ENCODE measurements at regions not wholly inside any gene's neighbourhood (a gene's known extent, or its start where the extent isn't known, plus 50 kb on each side); places are given as distances from the start of the nearest gene placed in this dataset.

DNA sequence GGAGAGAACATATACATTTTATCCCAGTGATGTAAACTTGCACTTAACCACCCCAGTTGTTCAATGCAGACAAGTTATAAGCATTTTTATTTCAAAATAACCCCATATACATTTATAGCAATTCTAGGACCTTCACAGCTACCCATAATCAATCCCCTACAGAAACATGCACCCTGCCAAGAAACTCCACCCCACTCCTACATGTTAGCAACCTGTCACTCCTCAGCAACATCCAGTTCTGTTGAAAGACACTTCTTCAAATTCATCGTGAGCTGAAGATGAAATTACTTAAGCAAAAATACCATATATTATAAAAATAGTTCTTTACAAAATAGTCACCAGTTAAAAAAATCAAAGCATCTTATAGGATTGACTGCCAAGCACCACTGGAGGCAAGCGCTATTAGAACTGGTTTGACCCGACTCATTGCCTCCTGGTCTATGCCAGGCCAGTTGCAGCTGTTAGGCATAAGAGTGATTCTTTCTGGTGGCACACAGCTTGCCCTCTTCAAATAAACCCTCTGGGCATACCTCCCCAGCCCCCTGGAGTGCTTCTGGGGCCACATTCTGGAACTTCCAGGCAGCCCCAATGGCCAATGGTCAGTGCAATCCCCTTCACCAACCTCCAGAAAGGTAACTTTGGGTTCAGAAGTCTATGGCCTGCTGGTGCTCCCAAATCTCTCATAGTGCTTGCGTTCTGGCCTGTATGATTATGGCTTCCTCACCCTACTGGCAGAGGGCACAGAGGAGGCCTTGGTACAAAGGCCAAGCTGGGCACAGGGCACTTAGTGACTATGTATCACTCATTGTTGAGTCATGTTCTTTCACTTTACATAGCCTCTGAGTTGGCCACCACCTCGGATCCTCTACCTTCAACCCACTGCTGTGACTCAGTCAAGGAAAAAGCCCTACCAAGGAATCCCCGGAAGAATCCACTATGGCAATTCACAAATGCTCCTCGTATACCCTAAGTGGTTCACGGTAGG lies 72.2 kb upstream of the RALGPS2 start:
- no TSS peak for BruUV-seq (replicated peaks)
- H3K27me3 Mint-ChIP-seq (ENCODE audit: insufficient read depth, unreplicated experiment) = no peaks in the 10 kb centered on the region
- CTCF ChIA-PET = interaction anchor here (1.0 to 1.3 kb wide), 3 partner anchors 11 to 122 kb away, joined by 4 to 8 read pairs (median 4); no protein-coding TSS in a partner anchor

DNA sequence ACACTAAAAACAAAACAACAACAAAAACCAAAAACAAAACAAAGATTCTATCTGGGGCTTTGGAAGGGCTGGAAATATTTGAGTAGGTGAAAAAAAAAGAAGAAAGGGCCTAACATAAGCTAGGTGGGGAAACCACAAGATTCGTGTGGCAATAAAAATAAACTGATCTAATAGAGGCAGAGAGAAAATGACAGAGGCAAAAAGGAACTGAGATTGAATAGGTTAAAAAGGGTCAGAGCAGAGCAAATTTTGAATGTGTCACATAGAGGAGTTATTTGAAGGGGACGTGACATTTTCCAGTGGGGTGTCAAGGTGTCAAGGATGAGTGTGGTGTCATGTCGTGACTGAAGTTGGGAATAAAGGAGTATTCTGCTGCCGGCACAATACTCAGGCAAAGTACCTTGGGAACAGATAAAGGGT lies 65.2 kb upstream of the RALGPS2 start:
- H3K36me3 Mint-ChIP-seq (ENCODE audit: insufficient read depth, unreplicated experiment) = no peaks in the 10 kb centered on the region
- no peaks in the 10 kb centered on the region for H3K9me3 Mint-ChIP-seq (ENCODE audit: unreplicated experiment)

More for the DNA sequence above, 72.2 kb upstream of the RALGPS2 start:
- intact Hi-C loops (cut with micrococcal nuclease) = no loop called here
- Mint-ChIP-seq H3K4me1 (ENCODE audit: insufficient read depth, unreplicated experiment) (peaks cover 13% of the 10 kb centered on the region), H3K27ac (ENCODE audit: low read depth, unreplicated experiment) (no peak overlapping the region), H3K4me3 (ENCODE audit: unreplicated experiment) (no peak overlapping the region), H3K9me3 (ENCODE audit: unreplicated experiment) (no peaks in the 10 kb centered on the region), H3K36me3 (ENCODE audit: insufficient read depth, unreplicated experiment) (no peaks in the 10 kb centered on the region)
- POLR2A ChIA-PET = interaction anchor here (0.9 to 1.2 kb wide), 3 partner anchors 19 to 74 kb away, joined by 3 read pairs; no protein-coding TSS in a partner anchor
- TF ChIP-seq, protein P1, sequence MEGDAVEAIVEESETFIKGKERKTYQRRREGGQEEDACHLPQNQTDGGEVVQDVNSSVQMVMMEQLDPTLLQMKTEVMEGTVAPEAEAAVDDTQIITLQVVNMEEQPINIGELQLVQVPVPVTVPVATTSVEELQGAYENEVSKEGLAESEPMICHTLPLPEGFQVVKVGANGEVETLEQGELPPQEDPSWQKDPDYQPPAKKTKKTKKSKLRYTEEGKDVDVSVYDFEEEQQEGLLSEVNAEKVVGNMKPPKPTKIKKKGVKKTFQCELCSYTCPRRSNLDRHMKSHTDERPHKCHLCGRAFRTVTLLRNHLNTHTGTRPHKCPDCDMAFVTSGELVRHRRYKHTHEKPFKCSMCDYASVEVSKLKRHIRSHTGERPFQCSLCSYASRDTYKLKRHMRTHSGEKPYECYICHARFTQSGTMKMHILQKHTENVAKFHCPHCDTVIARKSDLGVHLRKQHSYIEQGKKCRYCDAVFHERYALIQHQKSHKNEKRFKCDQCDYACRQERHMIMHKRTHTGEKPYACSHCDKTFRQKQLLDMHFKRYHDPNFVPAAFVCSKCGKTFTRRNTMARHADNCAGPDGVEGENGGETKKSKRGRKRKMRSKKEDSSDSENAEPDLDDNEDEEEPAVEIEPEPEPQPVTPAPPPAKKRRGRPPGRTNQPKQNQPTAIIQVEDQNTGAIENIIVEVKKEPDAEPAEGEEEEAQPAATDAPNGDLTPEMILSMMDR (IDR thresholded peaks at IDR 0.05; ENCODE audit: unreplicated experiment) = no peak
- DNase-seq (ENCODE audit: unreplicated experiment) = peak; percentile 77

DNA sequence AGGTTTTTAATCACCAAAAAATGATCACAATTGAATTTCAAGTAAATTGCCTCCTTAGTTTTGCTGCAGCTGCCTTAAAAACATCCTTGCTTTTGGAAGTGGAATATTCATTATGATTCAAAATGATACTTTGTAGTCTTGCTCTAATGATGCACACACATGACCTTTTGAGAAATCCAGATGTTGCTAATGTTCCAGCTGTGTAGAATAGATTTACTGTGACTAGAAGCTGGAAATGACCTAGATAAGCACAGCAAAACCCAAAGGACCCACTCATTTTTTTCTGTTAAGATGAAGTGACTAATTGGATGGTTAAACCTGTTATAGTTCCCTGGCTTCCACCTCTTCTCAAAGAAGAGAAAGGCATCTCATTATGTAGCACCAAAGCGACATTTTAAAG lies 64.6 kb upstream of the RALGPS2 start:
- Mint-ChIP-seq H3K9me3 (ENCODE audit: unreplicated experiment) (no peaks in the 10 kb centered on the region), H3K4me1 (ENCODE audit: insufficient read depth, unreplicated experiment) (peaks cover 6% of the 10 kb centered on the region), H3K36me3 (ENCODE audit: insufficient read depth, unreplicated experiment) (no peaks in the 10 kb centered on the region), H3K27ac (ENCODE audit: low read depth, unreplicated experiment) (no peak overlapping the region), H3K27me3 (ENCODE audit: insufficient read depth, unreplicated experiment) (no peaks in the 10 kb centered on the region), H3K4me3 (ENCODE audit: unreplicated experiment) (no peak overlapping the region)
- TF ChIP-seq, protein P1 (IDR thresholded peaks at IDR 0.05; ENCODE audit: unreplicated experiment) = no peak
- ChIA-PET CTCF (no interaction called here), POLR2A (no interaction called here)
- DNase-seq (ENCODE audit: unreplicated experiment) = no peak
- BruUV-seq (replicated peaks) = no TSS peak
- intact Hi-C loops (cut with micrococcal nuclease) = no loop called here

More for the DNA sequence above, 65.2 kb upstream of the RALGPS2 start:
- BruUV-seq (replicated peaks) = no TSS peak
- intact Hi-C loops (cut with micrococcal nuclease) = no loop called here
- H3K4me1 Mint-ChIP-seq (ENCODE audit: insufficient read depth, unreplicated experiment) = peaks cover 6% of the 10 kb centered on the region
- POLR2A ChIA-PET = no interaction called here
- H3K27ac Mint-ChIP-seq (ENCODE audit: low read depth, unreplicated experiment) = no peak overlapping the region
- no peak overlapping the region for H3K4me3 Mint-ChIP-seq (ENCODE audit: unreplicated experiment)
- CTCF ChIA-PET = interaction anchor here (0.6 kb wide), 1 partner anchor 612 kb away, joined by 4 read pairs; no protein-coding TSS in a partner anchor
- H3K27me3 Mint-ChIP-seq (ENCODE audit: insufficient read depth, unreplicated experiment) = no peaks in the 10 kb centered on the region
- no peak for DNase-seq (ENCODE audit: unreplicated experiment)
- TF ChIP-seq, protein P1 (IDR thresholded peaks at IDR 0.05; ENCODE audit: unreplicated experiment) = no peak

DNA sequence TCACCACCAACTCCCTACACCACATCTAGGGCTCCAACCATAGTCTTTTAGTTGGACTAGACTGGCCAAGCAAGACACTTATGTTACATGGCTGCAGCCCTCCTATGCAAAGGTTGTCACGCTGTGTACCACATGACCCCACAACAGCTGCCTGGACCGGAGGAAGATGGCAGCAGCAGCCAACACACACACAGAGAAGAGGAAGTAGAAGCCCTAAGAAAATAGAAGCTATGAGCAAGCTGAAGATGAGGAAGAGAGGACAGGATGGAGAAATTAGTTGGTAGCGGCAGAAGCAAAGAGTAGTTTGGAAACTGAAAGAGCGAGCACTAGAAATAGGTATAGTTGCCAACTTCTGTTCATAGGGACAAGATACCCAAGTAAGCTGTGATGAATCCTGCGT lies 60.8 kb upstream of the RALGPS2 start:
- H3K36me3 Mint-ChIP-seq (ENCODE audit: insufficient read depth, unreplicated experiment) = no peaks in the 10 kb centered on the region
- H3K9me3 Mint-ChIP-seq (ENCODE audit: unreplicated experiment) = no peaks in the 10 kb centered on the region
- CTCF ChIA-PET = interaction anchor here (0.6 to 1.9 kb wide), 5 partner anchors 12 to 759 kb away, joined by 3 to 8 read pairs (median 4); no protein-coding TSS in a partner anchor
- no peak overlapping the region for H3K4me3 Mint-ChIP-seq (ENCODE audit: unreplicated experiment)
- H3K27me3 Mint-ChIP-seq (ENCODE audit: insufficient read depth, unreplicated experiment) = no peaks in the 10 kb centered on the region
- intact Hi-C loops (cut with micrococcal nuclease) = no loop called here
- H3K27ac Mint-ChIP-seq (ENCODE audit: low read depth, unreplicated experiment) = no peak overlapping the region
- no peaks in the 10 kb centered on the region for H3K4me1 Mint-ChIP-seq (ENCODE audit: insufficient read depth, unreplicated experiment)
- POLR2A ChIA-PET = no interaction called here
- TF ChIP-seq, protein P1 (IDR thresholded peaks at IDR 0.05; ENCODE audit: unreplicated experiment) = no peak
- no TSS peak for BruUV-seq (replicated peaks)
- no peak for DNase-seq (ENCODE audit: unreplicated experiment)
